Astrocyte of the spinal cord (primary cell): ENCODE measurements at regions not wholly inside any gene's neighbourhood (a gene's known extent, or its start where the extent isn't known, plus 50 kb on each side); places are given as distances from the start of the nearest gene placed in this dataset.
"Not testable (repeated sequence)": the region's sequence is repeated elsewhere in the genome, so short reads cannot be mapped to it uniquely, and the experiment has no call there.

ENCODE experiments used
- DNase-seq: peaks from one replicate; pipeline ENCODE4 v3.0.0; 2011; ENCODE audit warnings: low read depth, low spot score
- H3K4me3 ChIP-seq: 2 replicates; pipeline ENCODE4 v1.5.1; 2011; ENCODE audit warnings: low read depth, mild to moderate bottlenecking, low read length, moderate library complexity
- CTCF ChIP-seq: IDR thresholded peaks from 2 replicates; pipeline ENCODE4 v1.5.1; 2012; ENCODE audit warnings: low read depth, mild to moderate bottlenecking, low read length, inconsistent platforms
- in situ Hi-C: cut with HindIII; loops from 2 replicates; pipeline ENCODE4 v1.10.0; 2017; ENCODE audit warnings: low sequenced_read_pairs

- in situ Hi-C loops, result no loop called here
- TF ChIP-seq CTCF, result no peak
- no peak overlapping the region for H3K4me3 ChIP-seq
- DNase-seq, result no peak
Measured at GRCh38 chr14:86779416-86779815, 1213.6 kb downstream of the GALC start.

- DNase-seq, result peak; percentile 85
- H3K4me3 ChIP-seq, result no peak overlapping the region
- TF ChIP-seq CTCF, result no peak
- in situ Hi-C loops, result no loop called here
Measured at GRCh38 chr14:86777963-86778602, 1214.9 kb downstream of the GALC start.

GRCh38 chr14:86775896-86776295, 1217.1 kb downstream of the GALC start:
- DNase-seq, H3K4me3 ChIP-seq, in situ Hi-C loops: not testable (repeated sequence)

- no peak for DNase-seq
- no peak overlapping the region for H3K4me3 ChIP-seq
- no peak for TF ChIP-seq CTCF
- in situ Hi-C loops, result no loop called here
Measured at GRCh38 chr14:86774916-86775315, 1218.1 kb downstream of the GALC start.

- no peak overlapping the region for H3K4me3 ChIP-seq
- no peak for DNase-seq
- in situ Hi-C loops, result no loop called here
- TF ChIP-seq CTCF, result no peak
Measured at GRCh38 chr14:86772075-86772474, 1220.9 kb downstream of the GALC start.

- no peak for TF ChIP-seq CTCF
- DNase-seq, result no peak
- no peak overlapping the region for H3K4me3 ChIP-seq
- in situ Hi-C loops, result no loop called here
Measured at GRCh38 chr14:86770186-86770585, 1222.8 kb downstream of the GALC start.

GRCh38 chr14:86766469-86766868, 1226.5 kb downstream of the GALC start:
- no peak overlapping the region for H3K4me3 ChIP-seq
- in situ Hi-C loops, result no loop called here
- no peak for DNase-seq
- no peak for TF ChIP-seq CTCF
